ENCODE measurements at regions not wholly inside any gene's neighbourhood (a gene's known extent, or its start where the extent isn't known, plus 50 kb on each side); places are given as distances from the start of the nearest gene placed in this dataset.

GRCh38 chr7:81114633-81115032 lies 195.8 kb upstream of the SEMA3C start:
- no peak for TF ChIP-seq CTCF (IDR thresholded peaks at IDR 0.05; ENCODE audit: low read length)
- TF ChIP-seq EZH2 (IDR thresholded peaks at IDR 0.05; ENCODE audit: borderline replicate concordance, low read length), result no peak

Measured in OCI-LY1 (cell line).